Neural cell (in vitro differentiated cells): ENCODE measurements at regions not wholly inside any gene's neighbourhood (a gene's known extent, or its start where the extent isn't known, plus 50 kb on each side); places are given as distances from the start of the nearest gene placed in this dataset.

Experiments used
- EZH2 ChIP-seq: fragments of 200-600, 300-800 bp; shearing (Covaris generic), sonication (generic); IDR thresholded peaks from 2 replicates; pipeline ENCODE4 v1.6.1; 2014; ENCODE audit warnings: antibody characterized with exemption, low read length, borderline replicate concordance, mild to moderate bottlenecking; ENCODE audit not compliant: insufficient read depth, poor library complexity, severe bottlenecking
- MXI1 ChIP-seq: fragments of 450-650 bp; conservative IDR thresholded peaks from 2 replicates; pipeline ENCODE4 v1.6.1; 2014; ENCODE audit warnings: antibody characterized with exemption, mild to moderate bottlenecking; ENCODE audit not compliant: poor library complexity, severe bottlenecking
- POLR2AphosphoS5 ChIP-seq: IDR thresholded peaks from 2 replicates; pipeline ENCODE4 v1.6.1; 2012
- RAD21 ChIP-seq: fragments of 450-650 bp; conservative IDR thresholded peaks from 2 replicates; pipeline ENCODE4 v1.6.1; 2014; ENCODE audit warnings: antibody characterized with exemption, mild to moderate bottlenecking, moderate library complexity
- TF ChIP-seq, protein P1 (sequence below): IDR thresholded peaks from 2 replicates; pipeline ENCODE4 v1.6.1; 2012; ENCODE audit warnings: borderline replicate concordance
- TF ChIP-seq, protein P2 (sequence below): fragments of 450-650 bp; IDR thresholded peaks from 2 replicates; pipeline ENCODE4 v1.5.1; 2014; ENCODE audit warnings: antibody characterized with exemption, mild to moderate bottlenecking, moderate library complexity; ENCODE audit not compliant: poor library complexity, severe bottlenecking

DNA sequence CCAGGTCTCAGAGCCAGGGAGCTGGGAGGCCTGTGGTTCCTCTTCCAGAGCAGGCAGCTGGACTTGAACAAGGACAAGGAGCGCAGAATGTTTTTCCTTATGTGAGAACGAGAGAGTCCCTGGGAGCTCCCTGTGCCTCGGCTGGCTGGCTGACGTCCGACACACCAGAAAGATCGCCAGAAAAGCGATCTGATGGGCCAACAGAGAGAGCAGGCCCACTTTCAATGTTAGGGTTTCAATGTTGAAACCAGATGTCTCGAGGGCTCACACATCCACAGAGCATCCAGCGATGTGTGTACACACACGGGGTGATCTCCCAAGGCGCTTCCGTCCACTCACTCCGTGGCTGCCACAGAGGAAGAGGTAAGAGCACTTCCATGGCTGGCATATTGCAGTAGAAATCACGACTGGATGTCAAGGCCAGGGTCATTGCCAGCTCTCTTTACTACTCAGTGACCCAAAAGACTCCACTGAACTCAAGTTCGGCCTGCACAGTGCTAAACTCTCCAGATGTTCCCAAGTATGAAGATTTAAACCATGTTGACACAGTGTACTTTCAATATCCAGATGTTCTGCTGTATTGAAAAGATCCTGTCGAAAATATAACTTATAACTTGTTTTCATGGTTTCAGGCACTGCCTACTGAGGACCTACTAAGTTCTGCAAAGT, 70.8 kb upstream of the FOXC1 start:
- TF ChIP-seq, protein P1, sequence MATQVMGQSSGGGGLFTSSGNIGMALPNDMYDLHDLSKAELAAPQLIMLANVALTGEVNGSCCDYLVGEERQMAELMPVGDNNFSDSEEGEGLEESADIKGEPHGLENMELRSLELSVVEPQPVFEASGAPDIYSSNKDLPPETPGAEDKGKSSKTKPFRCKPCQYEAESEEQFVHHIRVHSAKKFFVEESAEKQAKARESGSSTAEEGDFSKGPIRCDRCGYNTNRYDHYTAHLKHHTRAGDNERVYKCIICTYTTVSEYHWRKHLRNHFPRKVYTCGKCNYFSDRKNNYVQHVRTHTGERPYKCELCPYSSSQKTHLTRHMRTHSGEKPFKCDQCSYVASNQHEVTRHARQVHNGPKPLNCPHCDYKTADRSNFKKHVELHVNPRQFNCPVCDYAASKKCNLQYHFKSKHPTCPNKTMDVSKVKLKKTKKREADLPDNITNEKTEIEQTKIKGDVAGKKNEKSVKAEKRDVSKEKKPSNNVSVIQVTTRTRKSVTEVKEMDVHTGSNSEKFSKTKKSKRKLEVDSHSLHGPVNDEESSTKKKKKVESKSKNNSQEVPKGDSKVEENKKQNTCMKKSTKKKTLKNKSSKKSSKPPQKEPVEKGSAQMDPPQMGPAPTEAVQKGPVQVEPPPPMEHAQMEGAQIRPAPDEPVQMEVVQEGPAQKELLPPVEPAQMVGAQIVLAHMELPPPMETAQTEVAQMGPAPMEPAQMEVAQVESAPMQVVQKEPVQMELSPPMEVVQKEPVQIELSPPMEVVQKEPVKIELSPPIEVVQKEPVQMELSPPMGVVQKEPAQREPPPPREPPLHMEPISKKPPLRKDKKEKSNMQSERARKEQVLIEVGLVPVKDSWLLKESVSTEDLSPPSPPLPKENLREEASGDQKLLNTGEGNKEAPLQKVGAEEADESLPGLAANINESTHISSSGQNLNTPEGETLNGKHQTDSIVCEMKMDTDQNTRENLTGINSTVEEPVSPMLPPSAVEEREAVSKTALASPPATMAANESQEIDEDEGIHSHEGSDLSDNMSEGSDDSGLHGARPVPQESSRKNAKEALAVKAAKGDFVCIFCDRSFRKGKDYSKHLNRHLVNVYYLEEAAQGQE: no peak
- TF ChIP-seq, protein P2, sequence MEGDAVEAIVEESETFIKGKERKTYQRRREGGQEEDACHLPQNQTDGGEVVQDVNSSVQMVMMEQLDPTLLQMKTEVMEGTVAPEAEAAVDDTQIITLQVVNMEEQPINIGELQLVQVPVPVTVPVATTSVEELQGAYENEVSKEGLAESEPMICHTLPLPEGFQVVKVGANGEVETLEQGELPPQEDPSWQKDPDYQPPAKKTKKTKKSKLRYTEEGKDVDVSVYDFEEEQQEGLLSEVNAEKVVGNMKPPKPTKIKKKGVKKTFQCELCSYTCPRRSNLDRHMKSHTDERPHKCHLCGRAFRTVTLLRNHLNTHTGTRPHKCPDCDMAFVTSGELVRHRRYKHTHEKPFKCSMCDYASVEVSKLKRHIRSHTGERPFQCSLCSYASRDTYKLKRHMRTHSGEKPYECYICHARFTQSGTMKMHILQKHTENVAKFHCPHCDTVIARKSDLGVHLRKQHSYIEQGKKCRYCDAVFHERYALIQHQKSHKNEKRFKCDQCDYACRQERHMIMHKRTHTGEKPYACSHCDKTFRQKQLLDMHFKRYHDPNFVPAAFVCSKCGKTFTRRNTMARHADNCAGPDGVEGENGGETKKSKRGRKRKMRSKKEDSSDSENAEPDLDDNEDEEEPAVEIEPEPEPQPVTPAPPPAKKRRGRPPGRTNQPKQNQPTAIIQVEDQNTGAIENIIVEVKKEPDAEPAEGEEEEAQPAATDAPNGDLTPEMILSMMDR: no peak
- TF ChIP-seq EZH2: no peak
- TF ChIP-seq MXI1: no peak
- TF ChIP-seq POLR2AphosphoS5: no peak
- TF ChIP-seq RAD21: no peak
